Kidney epithelial cell (primary cell): ENCODE measurements at regions not wholly inside any gene's neighbourhood (a gene's known extent, or its start where the extent isn't known, plus 50 kb on each side); places are given as distances from the start of the nearest gene placed in this dataset.

Experiments used
- DNase-seq: peaks from one replicate; pipeline ENCODE4 v3.0.0-alpha.2; 2010; ENCODE audit warnings: low read depth
- H3K27me3 ChIP-seq: 2 replicates; pipeline ENCODE4 v1.6.0; 2011; ENCODE audit warnings: low read length; ENCODE audit not compliant: control insufficient read depth, insufficient read depth
- H3K36me3 ChIP-seq: 2 replicates; pipeline ENCODE4 v1.5.1; 2011; ENCODE audit warnings: low read length; ENCODE audit not compliant: control insufficient read depth, insufficient read depth
- H3K4me3 ChIP-seq: 2 replicates; pipeline ENCODE4 v1.5.1; 2011; ENCODE audit warnings: low read depth, mild to moderate bottlenecking, control low read depth, low read length
- TF ChIP-seq, protein P1 (sequence below): IDR thresholded peaks from 2 replicates; pipeline ENCODE4 v1.5.1; 2011; ENCODE audit warnings: mild to moderate bottlenecking, moderate library complexity, low read length, control low read depth, inconsistent platforms; ENCODE audit not compliant: insufficient read depth, poor library complexity, severe bottlenecking

- TF ChIP-seq, protein P1, sequence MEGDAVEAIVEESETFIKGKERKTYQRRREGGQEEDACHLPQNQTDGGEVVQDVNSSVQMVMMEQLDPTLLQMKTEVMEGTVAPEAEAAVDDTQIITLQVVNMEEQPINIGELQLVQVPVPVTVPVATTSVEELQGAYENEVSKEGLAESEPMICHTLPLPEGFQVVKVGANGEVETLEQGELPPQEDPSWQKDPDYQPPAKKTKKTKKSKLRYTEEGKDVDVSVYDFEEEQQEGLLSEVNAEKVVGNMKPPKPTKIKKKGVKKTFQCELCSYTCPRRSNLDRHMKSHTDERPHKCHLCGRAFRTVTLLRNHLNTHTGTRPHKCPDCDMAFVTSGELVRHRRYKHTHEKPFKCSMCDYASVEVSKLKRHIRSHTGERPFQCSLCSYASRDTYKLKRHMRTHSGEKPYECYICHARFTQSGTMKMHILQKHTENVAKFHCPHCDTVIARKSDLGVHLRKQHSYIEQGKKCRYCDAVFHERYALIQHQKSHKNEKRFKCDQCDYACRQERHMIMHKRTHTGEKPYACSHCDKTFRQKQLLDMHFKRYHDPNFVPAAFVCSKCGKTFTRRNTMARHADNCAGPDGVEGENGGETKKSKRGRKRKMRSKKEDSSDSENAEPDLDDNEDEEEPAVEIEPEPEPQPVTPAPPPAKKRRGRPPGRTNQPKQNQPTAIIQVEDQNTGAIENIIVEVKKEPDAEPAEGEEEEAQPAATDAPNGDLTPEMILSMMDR: peak; percentile 41
These were observed 2214.5 kb upstream of the TENM3 start for GRCh38 chr4:180028682-180029081.

DNA sequence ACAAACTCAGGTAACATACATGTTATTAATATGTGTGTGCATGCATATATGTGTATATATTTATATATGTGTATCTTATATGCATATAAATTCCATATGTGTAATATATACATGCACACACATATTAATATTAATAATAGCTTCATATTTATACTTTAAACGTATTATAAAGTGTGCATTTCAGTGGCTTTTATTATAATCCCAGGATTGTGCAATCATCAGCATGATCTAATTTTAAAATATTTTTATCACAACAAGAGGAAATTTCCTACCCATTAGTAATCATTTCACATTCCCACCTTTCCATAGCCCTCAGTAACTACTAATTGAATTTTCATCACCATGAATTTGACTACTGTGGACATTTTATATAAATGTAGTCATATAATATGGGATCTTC lies 2211.9 kb upstream of the TENM3 start:
- TF ChIP-seq, protein P1: no peak

More at GRCh38 chr4:180028682-180029081, 2214.5 kb upstream of the TENM3 start:
- no peaks in the 10 kb centered on the region for H3K36me3 ChIP-seq
- H3K27me3 ChIP-seq: no peaks in the 10 kb centered on the region
- DNase-seq: no peak
- H3K4me3 ChIP-seq: no peak overlapping the region

GRCh38 chr4:180041576-180041975 lies 2201.6 kb upstream of the TENM3 start:
- Histone ChIP-seq H3K4me3 (no peak overlapping the region), H3K27me3 (no peaks in the 10 kb centered on the region), H3K36me3 (no peaks in the 10 kb centered on the region)
- TF ChIP-seq, protein P1: no peak
- DNase-seq: no peak

More for the DNA sequence above, 2211.9 kb upstream of the TENM3 start:
- Histone ChIP-seq H3K36me3 (no peaks in the 10 kb centered on the region), H3K27me3 (no peaks in the 10 kb centered on the region), H3K4me3 (no peak overlapping the region)
- no peak for DNase-seq

- H3K36me3 ChIP-seq: no peaks in the 10 kb centered on the region
- no peak for DNase-seq
- H3K4me3 ChIP-seq: no peak overlapping the region
- H3K27me3 ChIP-seq: no peaks in the 10 kb centered on the region
- TF ChIP-seq, protein P1: no peak
These were observed 2190.6 kb upstream of the TENM3 start for GRCh38 chr4:180052629-180053028.

DNA sequence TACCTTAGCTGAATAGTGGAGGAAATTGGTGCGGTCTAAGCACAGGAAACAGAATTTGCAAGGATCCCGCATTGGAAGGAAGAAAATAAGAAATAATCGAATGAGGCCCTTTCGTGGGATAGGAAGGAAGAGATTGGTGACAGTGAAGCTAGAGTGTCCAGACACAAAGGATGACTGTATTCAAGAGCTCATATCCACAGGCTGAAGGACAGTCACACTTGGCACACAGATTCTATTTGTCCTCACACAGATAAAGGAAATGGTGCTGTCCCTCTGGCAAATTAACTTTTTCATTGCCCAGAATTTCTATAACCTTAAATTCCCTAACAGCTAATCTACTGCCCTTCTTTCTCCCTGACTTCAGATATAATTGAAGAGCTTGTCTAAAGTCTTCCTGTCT lies 2188.9 kb upstream of the TENM3 start:
- H3K36me3 ChIP-seq: no peaks in the 10 kb centered on the region
- no peaks in the 10 kb centered on the region for H3K27me3 ChIP-seq
- DNase-seq: no peak
- TF ChIP-seq, protein P1: no peak
- no peak overlapping the region for H3K4me3 ChIP-seq

DNA sequence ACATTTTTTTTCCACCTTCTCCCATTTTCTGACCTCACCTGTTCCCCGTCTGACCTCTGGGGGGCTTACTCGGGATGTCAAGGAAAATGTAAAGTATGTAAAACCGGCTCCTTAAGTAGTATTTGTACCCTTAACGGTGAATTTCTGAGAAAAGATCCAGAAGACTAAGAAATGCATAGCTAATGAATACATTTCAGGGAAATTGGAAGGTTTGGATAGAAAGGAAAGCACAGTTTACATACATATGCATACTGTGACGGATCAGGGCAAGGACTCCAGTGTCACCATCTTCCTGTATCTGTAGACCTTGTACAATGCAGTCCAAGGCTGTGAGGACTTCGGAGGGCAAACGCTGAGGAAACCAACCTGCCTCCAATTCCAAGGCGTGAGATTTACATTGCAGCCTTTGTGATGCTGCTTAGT lies 2185.9 kb upstream of the TENM3 start:
- Histone ChIP-seq H3K36me3 (no peaks in the 10 kb centered on the region), H3K4me3 (peak overlapping the region; percentile 48), H3K27me3 (no peaks in the 10 kb centered on the region)
- DNase-seq: no peak
- TF ChIP-seq, protein P1: peak; percentile 26
